ENCODE measurements at regions not wholly inside any gene's neighbourhood (a gene's known extent, or its start where the extent isn't known, plus 50 kb on each side); places are given as distances from the start of the nearest gene placed in this dataset.

- DNase-seq (no peak), ATAC-seq (ENCODE audit: low read depth) (no peak)
- Mint-ChIP-seq H3K4me3 (no peak overlapping the region), H3K36me3 (ENCODE audit: low read depth) (no peaks in the 10 kb centered on the region), H3K27ac (no peak overlapping the region), H3K9me3 (peaks cover under 1% of the 10 kb centered on the region), H3K4me1 (peaks cover 3% of the 10 kb centered on the region), H3K27me3 (peaks cover 10% of the 10 kb centered on the region)
- POLR2A ChIA-PET: no interaction called here
- TF ChIP-seq CTCF (IDR thresholded peaks at IDR 0.05): no peak
- intact Hi-C loops (cut with micrococcal nuclease): no loop called here
- CTCF ChIA-PET: no interaction called here
Measured at GRCh38 chr13:39892721-39893685, 237.5 kb downstream of the COG6 start.

DNA sequence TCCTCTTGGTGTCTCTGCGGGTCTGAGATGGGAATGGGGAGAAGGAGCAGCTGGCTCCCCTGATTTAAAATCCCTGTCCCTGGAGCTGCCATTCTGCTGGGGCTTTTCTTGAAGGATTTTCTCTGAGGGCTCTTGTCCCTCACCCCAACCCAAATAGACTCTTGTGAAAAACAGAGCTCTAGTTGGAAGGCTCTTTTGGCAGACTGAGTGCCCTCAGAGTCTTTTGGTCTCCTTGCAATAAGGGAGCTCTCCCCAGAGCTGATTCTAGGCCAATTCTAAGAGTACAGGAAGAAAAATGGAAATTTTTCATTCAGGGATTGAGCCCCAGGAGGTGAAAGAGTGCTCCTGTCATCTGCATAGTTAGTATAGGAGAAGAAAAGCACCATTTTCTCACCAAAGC, 238.3 kb downstream of the COG6 start:
- H3K27me3 Mint-ChIP-seq: peaks cover 11% of the 10 kb centered on the region
- intact Hi-C loops (cut with micrococcal nuclease): no loop called here
- H3K4me1 Mint-ChIP-seq: peaks cover 3% of the 10 kb centered on the region
- ChIA-PET CTCF (no interaction called here), POLR2A (no interaction called here)
- H3K4me3 Mint-ChIP-seq: no peak overlapping the region
- H3K9me3 Mint-ChIP-seq: peaks cover 4% of the 10 kb centered on the region
- no peaks in the 10 kb centered on the region for H3K36me3 Mint-ChIP-seq (ENCODE audit: low read depth)
- TF ChIP-seq CTCF (IDR thresholded peaks at IDR 0.05): no peak
- H3K27ac Mint-ChIP-seq: no peak overlapping the region
- no peak for DNase-seq
- ATAC-seq (ENCODE audit: low read depth): no peak

DNA sequence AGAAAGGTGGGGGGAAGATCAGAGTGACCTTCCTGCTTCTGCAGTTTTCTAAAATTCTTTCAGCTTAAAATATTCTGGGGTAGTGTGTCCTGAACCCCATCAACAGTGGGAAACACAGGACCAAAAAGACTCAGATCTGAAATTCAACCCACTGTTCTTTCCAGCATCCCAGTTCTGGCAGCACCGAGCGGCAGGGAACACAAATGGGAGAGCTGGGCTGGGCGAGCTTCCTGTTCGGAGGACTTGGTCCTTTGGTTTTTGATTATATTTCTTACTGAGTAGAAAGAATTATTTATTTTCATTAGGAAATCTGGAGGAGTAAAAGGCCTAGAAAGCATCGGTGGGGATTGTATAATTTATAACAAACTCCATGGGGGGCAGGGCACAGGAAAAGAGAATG, 239.1 kb downstream of the COG6 start:
- ATAC-seq (ENCODE audit: low read depth): no peak
- Mint-ChIP-seq H3K4me3 (no peak overlapping the region), H3K9me3 (peaks cover 4% of the 10 kb centered on the region), H3K36me3 (ENCODE audit: low read depth) (no peaks in the 10 kb centered on the region), H3K4me1 (peaks cover 3% of the 10 kb centered on the region), H3K27me3 (peaks cover 11% of the 10 kb centered on the region), H3K27ac (no peak overlapping the region)
- POLR2A ChIA-PET: no interaction called here
- CTCF ChIA-PET: no interaction called here
- no peak for DNase-seq
- intact Hi-C loops (cut with micrococcal nuclease): no loop called here
- TF ChIP-seq CTCF (IDR thresholded peaks at IDR 0.05): no peak

GRCh38 chr13:39895254-39895653, 239.8 kb downstream of the COG6 start:
- CTCF ChIA-PET: no interaction called here
- no peak for ATAC-seq (ENCODE audit: low read depth)
- H3K27me3 Mint-ChIP-seq: peaks cover 11% of the 10 kb centered on the region
- DNase-seq: no peak
- intact Hi-C loops (cut with micrococcal nuclease): no loop called here
- H3K9me3 Mint-ChIP-seq: peaks cover 4% of the 10 kb centered on the region
- no peak overlapping the region for H3K27ac Mint-ChIP-seq
- H3K4me1 Mint-ChIP-seq: peaks cover 3% of the 10 kb centered on the region
- no peak overlapping the region for H3K4me3 Mint-ChIP-seq
- POLR2A ChIA-PET: no interaction called here
- no peak for TF ChIP-seq CTCF (IDR thresholded peaks at IDR 0.05)
- H3K36me3 Mint-ChIP-seq (ENCODE audit: low read depth): no peaks in the 10 kb centered on the region

DNA sequence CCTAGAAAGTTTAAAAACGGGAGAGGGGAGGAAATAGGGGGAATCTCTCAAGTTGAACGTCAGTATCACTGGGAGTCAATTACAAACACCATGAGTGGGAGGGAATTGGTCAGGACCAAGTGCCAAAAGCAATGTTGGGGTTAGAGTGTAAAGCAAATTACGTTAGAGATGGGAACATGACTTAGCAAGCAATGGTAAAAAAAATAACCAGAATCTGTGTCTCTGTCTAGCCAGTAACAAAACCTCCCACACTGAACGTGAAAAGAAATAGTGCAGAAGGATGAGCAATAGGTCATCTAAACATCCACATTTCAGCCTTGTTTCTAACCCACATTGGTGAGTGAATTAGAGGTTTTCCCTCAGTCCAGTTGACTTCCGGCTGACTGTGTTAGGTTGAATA, 242.2 kb downstream of the COG6 start:
- Mint-ChIP-seq H3K27ac (no peak overlapping the region), H3K9me3 (peaks cover 4% of the 10 kb centered on the region), H3K36me3 (ENCODE audit: low read depth) (no peaks in the 10 kb centered on the region), H3K4me1 (peaks cover 2% of the 10 kb centered on the region), H3K27me3 (peaks cover 10% of the 10 kb centered on the region), H3K4me3 (no peak overlapping the region)
- TF ChIP-seq CTCF (IDR thresholded peaks at IDR 0.05): no peak
- intact Hi-C loops (cut with micrococcal nuclease): no loop called here
- ChIA-PET POLR2A (no interaction called here), CTCF (no interaction called here)
- DNase-seq: no peak
- no peak for ATAC-seq (ENCODE audit: low read depth)
